NCI-H2107 (cell line): ENCODE measurements at regions not wholly inside any gene's neighbourhood (a gene's known extent, or its start where the extent isn't known, plus 50 kb on each side); places are given as distances from the start of the nearest gene placed in this dataset.
A peak's percentile ranks its signal among the peaks of the same experiment; 100 is the strongest.

Experiments used
- DNase-seq: peaks from one replicate; lab custom pipeline; 2025; lab: John Stamatoyannopoulos, UW

DNA sequence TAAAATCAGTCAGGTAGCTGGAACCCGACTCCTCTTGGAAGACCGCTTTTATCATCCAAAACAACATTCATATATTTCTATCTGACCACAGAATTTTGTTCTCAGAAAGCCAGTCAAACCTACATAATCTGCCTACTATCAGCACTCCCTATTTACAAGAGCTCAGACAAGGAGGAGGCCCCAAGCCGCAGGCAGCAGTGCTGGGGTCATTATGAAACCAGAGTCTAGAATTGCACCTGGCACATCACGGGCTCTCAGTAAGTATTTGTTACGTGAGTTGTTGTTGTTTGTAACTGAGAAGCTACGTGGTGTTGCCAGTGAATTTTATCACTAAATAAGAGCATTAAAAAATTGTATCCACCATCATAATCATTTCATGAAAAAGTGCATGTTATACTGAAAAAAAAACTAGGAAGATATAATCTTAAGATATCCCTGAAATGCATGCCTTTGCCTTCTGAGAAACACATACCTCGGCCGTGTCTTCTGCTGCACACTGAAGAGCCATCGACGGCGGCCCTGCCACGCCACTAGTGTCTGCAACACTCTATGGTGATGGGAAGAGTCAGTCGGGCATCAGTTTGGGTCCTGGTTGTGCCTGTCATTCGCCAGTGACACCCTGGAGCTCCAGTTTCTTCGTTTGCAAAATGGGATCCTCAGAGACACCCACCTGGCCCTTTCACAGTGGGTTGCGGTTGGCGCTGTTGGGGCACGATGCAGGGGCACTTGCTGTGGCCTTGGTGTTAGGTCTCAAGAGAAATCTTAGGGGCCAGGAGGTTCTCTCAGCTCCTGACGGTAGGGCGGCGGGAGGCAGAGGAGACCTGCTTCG lies 505.9 kb downstream of the EIPR1 start:
- DNase-seq = peak; percentile 51

DNA sequence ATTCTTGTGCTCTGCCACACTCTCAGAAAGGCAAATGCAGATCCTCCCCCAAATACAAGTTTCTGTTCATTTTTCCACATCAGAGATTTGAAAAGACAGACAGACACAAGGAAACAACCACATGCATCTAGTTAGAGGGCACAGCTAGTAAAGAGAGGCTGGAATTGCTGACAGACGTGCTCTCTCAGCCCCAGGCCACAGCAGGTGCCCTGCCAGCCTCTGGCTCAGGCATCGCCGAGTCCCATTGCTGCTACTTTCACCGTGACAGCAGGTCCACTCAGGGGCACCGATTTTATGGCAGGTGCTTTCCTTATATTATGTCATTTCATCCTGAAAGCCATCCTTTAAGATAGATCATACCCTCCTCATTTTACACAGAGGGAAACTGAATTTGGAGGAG lies 507.5 kb downstream of the EIPR1 start:
- peak; percentile 36 for DNase-seq

DNA sequence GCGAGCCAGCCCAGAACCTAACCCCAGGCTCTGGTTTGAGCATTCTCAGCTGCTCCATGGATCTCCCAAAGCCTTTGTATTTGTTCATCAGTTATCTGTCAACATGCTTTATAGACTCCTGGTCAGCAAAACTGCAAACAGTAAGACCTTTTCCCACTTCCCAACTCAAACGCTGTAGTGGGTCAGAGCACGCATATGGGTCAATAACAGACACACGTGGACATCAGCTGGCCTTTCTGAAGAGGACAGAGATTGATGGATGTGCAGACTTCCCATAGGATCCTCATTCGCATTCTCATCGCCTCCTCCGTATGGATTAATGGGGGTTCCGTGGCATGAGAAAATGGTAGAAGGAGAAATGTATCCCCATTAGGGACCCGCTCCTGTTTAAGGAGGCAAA lies 508.1 kb downstream of the EIPR1 start:
- no peak for DNase-seq

DNA sequence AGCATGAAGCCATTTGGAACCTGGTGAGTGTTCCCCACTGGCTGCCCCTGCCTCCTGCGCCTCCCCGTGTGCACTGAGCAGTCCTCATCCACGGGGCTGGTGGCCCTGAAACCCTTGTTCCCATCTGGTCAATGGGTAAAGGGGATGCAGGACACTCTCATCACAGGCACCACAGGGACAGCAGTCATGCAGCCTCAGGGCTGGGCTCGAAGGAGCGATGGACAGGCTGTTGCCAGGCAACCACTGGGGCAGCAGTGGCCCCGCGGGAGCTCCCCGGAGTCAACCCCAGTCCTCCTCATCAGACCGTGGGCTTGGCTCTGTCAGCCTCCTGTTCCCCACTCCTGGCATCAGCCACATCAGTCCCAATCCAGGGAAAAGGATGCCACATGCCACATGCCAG lies 509.5 kb downstream of the EIPR1 start:
- no peak for DNase-seq

DNA sequence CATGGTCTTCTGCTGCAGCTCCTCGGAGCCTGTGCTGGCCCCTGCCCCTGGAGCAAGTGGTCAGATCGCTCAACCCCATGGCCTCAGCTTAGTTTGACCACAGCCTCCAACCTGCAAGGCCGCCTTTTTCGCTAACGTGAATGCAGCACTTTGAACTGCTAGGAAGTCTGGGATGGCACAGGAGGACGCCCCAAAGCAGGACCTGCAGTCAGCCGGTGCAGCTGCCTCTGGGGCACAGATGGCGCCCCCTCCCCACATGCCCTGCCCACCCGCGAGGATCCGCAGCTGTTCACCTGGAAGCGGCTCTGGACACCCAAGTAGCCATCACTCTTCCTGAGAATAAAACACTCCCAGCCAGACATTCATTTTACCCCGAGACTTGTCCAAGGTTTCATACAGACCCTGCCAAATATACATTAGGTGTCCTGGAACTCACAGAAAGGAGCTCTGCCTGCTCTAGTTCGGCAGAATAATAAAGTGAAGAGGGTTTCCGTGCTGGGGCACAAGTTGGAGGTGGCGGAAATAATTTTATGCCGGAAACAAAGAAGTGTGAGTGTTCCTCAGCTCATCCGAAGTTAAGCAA lies 510.1 kb downstream of the EIPR1 start:
- no peak for DNase-seq

DNA sequence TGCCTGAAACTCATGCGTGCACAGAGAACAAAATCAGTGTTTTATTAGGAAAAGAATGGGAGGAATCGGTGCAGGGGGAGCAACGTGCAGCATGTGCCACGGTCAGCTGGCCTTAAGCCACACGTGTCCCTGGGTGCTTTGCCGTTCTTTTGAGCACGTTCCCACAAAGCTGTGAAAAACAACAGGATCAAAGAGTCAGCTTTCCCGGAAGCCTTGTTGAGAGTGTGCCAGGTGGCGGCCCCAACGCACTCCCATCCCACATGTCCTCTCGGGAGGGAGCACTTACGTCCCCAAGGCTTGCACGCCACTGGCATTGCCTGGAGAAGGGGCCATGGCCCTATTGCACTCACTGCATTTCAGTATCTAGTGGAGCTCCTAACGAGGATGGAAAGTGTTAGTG lies 511.2 kb downstream of the EIPR1 start:
- no peak for DNase-seq

DNA sequence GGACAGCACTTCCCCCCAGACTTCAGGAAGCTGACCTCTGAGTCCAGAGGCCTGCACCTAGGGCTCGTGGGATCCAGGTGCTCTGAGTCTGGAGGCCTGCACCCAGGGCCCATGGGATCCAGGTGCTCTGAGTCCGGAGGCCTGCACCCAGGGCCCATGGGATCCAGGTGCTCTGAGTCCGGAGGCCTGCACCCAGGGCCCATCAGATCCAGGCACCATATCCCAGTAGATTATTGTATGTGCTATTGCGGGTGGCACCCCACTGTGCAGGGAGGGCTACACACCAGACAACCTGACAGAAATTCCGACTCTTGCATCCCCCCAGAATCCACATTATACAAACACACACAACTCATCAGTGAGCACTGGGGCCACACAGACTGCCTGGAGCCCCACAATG lies 515.2 kb downstream of the EIPR1 start:
- DNase-seq = no peak

DNA sequence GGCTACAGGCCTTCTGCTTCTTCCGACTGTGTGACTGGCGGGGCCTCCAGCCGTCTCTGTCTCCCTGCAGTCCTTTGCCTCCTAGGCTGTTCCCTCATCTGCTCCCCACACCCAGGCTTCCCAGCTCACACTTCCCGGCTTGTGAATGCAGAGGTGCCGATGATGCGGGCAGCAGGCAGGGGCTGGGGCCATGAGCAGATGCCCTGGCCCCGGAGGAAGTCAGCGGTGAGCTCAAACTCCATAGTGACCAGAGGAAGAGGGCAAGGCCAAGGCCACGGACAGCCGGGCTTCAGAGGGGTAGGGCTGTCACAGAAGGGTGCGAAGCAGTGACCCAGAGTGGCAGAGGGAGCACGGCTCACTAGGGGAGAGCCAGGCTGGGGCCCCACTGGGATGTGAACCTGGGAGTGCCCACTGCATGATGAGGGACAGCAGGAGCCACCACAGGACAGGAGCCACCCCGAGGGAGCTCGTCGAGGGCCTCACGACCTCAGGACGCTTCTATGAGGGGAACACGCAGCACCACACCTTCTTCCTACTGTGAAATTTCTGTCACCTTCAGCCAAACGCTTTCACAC lies 515.9 kb downstream of the EIPR1 start:
- no peak for DNase-seq

DNA sequence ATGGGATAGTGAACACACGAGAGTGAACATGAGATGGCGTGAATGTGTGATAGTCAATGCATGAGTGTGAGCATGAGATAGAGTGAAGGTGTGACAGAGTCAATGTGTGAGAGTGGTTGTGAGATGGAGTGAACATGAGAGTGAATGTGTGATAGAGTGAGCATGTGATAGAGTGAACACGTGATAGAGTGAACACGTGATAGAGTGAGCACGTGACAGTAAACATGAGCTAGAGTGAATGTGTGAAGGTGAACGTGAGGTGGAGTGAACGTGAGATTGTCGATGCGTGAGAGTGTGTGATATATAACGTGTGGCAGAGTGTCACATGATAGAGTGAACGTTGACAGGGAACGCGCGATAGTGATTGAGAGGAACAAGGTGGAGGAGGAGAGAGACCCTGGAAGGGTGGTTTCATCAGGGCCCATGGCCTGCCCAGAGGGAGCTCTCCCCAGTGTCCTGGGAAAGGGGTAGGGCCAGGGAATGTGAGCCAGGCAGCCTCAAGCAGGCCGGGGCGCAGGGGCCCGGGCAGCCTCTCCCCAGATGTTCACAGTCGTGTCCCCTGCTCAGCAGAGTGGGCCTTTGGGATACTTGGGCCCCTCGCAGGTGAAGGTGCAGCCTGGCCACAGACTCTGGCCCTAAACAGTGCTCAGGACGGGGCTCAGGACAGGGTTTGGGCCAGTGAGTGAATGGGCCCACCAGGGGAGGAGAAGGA lies 516.9 kb downstream of the EIPR1 start:
- no peak for DNase-seq

DNA sequence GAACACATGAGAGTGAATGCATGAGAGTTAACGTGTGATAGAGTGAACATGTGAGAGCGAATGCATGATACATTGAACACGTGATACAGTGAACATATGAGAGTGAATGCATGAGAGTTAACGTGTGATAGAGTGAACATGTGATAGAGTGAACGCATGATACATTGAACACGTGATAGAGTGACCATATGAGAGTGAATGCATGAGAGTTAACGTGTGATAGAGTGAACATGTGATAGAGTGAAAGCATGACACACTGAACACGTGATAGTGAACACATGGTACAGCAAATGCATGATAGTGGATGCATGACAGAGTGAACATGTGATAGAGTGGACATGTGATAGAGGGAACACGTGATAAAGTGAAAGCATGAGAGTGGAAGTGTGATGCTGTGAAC lies 517.9 kb downstream of the EIPR1 start:
- DNase-seq = no peak

DNA sequence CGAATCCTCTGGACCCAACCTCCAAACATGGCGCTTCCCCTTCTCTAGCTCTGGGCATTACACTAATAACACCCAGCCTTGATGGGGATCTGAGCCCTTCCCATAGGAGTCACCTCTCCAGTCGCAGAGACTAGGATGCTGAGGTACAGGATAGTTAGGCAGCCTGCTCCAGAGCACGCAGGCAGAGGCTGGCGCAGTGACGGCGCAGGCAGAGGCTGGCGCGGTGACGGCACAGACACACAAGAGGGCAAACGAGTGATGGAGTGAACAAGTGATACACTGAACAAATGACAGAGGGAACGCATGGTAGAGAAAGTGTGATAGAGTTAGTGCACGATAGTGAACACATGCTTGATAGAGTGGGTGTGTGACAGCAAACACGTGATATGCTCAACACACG lies 518.5 kb downstream of the EIPR1 start:
- no peak for DNase-seq

DNA sequence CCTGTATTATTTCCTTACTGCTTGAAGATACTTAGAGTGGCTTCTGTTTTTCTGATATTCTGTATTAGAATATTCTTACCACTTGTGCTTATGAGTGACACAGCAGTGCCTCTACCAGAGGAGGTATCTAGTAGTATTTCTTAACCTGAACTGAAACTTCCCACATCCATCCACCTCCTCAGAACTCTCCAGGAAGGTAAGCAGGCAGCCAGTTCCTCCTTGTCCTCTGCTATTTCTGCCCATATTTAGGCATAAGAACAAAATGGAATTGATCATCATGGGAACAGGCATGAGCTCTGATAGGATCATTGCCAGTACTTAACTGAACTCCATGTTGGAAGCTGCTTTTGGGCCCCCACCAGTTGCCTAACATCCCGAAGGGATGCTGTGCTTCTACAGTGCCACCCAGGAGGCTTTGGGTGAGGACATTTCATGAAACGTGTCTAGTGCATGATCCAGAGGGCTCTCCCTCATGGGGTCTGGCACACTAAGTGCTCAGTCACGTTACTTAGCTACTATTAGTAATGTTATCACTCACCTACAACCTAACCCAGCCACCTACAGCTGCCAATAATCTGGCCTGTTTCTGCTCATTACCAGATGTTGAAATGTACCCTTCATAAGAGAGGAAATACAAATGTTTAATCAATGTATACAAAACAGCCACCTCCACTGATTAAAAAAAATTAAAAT lies 520.7 kb downstream of the EIPR1 start:
- DNase-seq = no peak

DNA sequence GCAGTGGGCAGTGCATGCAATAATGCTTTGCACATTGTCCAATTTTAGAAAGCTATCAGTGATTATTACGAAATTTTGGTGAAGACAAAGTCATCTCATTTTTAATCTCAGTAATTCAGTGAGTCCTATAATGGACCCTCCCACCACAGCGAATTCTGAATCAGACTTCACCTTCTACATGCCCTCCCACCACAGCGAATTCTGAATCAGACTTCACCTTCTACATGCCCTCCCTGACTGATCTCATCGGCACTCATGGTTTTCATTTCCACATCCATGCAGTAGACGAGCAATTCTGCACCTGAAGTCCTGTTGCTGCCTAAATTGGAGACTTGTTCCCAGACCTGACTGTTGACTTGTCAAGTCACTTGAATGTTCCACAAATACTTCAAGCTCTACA lies 522.3 kb downstream of the EIPR1 start:
- DNase-seq = no peak

DNA sequence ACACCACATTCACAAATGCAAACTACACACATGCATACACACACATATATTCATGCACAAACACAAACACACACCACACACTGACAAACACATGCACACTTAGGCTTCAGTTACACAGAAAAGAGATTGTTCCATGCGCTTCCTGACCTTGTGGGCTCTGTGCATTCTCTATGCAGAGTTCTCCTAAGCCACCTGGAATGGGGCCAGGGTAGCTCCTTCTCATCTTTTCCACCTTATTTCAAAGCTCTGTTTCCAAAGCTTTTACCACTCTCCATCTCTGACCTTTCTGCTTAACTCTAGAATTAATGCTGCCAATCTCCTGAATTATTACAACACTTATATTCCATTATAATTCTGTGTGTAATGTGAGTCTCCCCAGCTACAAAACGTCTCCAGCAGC lies 522.3 kb upstream of the MYT1L start:
- no peak for DNase-seq

DNA sequence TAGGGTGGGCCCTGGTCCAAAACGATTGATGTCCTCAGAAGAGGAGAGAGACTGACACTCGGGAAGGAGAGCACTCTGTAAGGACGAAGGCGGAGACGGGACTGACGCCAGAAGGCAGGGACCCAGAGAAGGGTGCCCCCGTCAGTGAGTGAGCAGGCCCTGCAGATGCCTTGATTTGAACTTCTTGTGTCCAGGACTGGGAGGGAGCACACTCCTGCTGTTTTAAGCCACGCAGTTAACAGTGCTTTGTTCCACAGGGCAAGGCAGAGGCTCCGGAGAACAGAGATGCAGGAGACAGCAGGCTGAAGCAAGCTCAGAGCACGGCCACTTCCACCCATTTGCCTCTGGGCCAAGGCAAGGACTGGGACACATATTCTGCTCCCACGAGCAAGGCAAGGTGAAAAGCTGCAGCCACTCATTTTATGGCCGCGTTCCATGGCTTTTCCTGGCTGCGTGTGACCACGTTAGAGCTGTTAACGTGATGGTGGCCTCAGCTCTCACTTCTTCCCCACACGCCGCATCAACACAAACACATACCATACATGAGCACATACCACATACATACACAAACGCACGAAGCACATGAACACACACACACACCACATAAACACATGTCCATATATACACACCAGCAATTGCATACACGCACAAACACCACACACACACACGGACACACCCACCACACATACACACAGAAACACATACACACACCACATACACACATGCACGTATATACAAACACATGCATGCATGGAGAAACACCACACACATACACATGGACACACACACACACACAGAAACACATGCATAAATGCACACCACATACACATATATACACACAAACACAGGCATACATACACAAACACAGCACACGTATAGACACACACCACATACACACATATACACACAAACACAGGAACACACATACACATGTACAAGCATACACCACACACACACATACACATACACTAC lies 521.0 kb upstream of the MYT1L start:
- DNase-seq = no peak

DNA sequence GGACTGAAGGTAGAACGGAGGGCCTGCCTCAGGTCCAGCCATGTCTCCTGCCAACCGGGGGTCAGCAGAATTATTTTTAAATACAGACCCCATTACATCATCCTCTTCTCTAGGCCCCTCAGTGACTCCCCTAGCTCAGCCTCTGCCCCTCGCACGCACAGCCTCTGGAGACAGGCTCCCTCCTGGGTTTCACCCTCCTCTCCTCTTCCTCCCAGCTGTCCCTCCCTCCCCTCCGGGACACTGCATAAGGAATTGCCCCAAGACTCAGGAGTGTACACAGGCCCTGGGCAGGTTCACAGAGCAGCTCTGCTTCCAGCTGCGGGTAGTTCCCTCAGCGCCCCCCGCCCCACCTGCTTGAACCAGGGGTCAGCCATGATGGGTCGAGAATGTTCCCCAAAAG lies 520.2 kb upstream of the MYT1L start:
- no peak for DNase-seq

DNA sequence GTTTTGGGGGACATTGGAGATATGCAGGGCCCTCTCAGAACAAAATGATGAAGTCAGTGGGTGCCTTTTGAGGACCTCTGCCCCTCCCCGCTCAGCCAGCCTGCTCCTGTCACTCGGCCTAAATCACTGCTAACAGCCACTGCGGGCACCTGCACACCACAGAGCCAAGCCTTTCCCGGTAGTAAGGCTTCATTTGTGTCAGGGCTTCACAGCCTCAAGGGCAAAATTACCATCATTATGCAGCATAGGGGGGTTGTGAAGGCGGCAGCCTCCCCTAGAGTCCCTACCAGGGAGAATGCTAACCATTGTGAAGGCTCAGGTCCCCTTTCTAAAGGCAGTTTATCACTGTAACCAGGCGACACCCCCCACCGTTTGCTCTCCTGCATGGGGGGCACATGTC lies 519.8 kb upstream of the MYT1L start:
- DNase-seq = peak; percentile 69

DNA sequence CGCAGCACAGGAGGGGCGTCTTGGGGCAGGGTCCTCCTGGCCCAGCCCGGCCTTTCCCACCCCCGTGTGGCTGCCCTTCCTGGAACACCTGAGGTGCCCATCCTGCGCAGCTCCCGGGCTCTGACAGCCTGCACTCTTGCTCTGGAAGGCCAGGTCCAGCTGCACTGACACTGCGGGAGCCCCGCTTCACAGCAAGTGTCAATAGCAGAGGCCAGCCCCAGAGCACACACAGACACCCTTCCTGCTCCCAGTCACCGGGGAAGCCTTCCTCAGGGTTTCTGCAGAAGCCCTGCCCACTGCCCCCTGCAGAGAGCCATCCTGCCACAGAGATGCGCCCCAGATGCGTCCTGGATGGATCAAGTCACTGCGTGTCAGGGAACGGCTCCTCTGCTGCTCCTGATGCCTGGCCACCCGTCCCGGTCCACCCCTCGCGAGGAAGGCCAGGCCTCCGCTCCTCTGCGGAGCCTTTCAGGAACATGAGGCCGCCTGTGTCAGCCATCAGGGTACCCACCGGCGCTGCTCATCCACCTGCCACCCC lies 519.2 kb upstream of the MYT1L start:
- peak; percentile 59 for DNase-seq

DNA sequence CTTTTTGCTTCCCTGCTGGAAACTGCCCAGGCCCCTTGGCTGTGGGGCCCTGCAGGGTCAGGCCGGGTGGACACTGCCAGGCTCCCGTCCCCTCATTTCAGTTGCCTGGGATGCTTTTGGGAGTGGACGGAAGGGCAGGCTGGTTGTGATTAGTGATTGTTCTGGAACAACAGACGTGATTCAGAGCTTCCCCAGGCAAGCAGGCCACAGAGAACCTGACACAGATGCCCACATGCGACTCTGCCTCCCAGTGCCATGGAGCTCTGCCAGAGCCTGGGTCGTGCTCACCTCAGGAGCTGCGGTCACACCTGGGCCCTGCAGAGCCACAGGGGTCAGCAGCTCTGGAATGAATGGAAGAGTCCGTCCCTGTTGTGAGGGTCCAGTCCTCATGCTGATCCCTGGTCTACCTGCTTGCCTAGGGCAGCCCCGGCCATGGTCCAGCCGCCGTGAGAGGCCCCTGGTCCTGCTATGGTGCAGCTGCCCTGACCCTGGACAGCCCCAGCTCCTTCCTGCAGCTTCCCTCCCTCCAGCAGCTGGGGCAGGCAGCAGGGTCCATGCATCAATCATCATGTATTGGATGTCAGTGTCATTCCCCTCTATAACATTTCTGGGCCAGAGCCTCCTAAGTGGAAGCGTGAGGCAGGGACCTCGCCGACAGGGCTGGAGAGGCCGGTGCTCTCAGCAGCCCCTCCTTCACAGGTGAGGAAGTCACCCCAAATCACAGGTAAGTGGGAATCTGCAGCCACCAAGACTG lies 518.6 kb upstream of the MYT1L start:
- no peak for DNase-seq
